Coronary artery (tissue), 2 donors: ENCODE measurements at regions not wholly inside any gene's neighbourhood (a gene's known extent, or its start where the extent isn't known, plus 50 kb on each side); places are given as distances from the start of the nearest gene placed in this dataset.
"Not testable (repeated sequence)": the region's sequence is repeated elsewhere in the genome, so short reads cannot be mapped to it uniquely, and the experiment has no call there.

Experiments used
- DNase-seq: peaks from one replicate; pipeline ENCODE4 v3.0.0-alpha.2; 2017; ENCODE audit warnings: low spot score
- H3K27ac ChIP-seq, 2 donors: fragments of 200-600 bp; sonication (generic); one replicate each; pipeline ENCODE4 v1.5.1; 2016 to 2019
- H3K4me3 ChIP-seq: fragments of 200-600 bp; sonication (generic); 2 replicates; pipeline ENCODE4 v1.5.1; 2016; ENCODE audit warnings: mild to moderate bottlenecking, moderate library complexity
- TF ChIP-seq, protein P1 (sequence below): fragments of 200-600 bp; sonication (generic); IDR thresholded peaks from one replicate; pipeline ENCODE4 v1.5.1; 2019; ENCODE audit warnings: antibody characterized with exemption

DNA sequence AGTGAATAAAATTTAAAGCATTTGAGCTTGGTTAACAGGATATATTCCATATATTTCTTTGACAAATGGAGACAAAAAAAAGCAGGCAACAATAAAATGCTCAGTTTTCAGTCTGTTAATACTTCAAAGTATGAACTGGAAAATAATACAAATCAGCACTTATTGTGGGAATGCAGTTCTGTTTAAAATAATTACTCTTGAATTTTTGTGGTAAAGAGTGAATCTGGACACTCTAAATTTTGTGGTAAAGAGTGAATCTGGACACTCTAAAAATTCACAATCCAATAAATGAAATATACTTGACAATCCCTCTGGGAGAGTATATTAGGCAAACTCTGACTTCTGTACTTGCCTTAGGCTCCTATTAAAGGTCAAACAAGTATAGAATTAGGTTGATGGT is 141.9 kb upstream of the RASA1 start:
- Histone ChIP-seq H3K27ac (no peak overlapping the region), H3K4me3 (no peak overlapping the region)
- DNase-seq, result no peak
- TF ChIP-seq, protein P1, sequence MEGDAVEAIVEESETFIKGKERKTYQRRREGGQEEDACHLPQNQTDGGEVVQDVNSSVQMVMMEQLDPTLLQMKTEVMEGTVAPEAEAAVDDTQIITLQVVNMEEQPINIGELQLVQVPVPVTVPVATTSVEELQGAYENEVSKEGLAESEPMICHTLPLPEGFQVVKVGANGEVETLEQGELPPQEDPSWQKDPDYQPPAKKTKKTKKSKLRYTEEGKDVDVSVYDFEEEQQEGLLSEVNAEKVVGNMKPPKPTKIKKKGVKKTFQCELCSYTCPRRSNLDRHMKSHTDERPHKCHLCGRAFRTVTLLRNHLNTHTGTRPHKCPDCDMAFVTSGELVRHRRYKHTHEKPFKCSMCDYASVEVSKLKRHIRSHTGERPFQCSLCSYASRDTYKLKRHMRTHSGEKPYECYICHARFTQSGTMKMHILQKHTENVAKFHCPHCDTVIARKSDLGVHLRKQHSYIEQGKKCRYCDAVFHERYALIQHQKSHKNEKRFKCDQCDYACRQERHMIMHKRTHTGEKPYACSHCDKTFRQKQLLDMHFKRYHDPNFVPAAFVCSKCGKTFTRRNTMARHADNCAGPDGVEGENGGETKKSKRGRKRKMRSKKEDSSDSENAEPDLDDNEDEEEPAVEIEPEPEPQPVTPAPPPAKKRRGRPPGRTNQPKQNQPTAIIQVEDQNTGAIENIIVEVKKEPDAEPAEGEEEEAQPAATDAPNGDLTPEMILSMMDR, result no peak

GRCh38 chr5:87126869-87127268 is 140.8 kb upstream of the RASA1 start:
- DNase-seq, result no peak
- no peak overlapping the region for H3K4me3 ChIP-seq
- H3K27ac ChIP-seq, result no peak overlapping the region
- TF ChIP-seq, protein P1, result no peak

DNA sequence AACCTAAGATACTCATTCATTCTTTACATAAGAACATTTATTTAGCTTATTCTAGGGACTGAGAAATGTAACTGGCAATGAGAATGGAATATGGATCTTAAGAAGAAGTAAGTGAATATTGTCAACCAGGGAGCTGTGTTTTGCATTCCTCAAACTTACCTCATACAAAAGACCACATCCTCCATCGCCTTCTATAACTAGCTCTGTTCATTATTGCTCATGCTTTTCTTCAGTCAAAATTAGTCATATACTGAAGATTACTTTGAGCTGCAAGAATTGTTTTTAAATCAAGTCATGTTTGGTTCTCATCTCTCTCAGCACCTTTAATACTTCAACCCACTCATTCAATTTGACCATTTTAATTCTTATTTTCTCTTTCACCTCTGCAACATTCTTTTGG is 140.3 kb upstream of the RASA1 start:
- DNase-seq, result no peak
- Histone ChIP-seq H3K4me3 (no peak overlapping the region), H3K27ac (no peak overlapping the region)
- TF ChIP-seq, protein P1, result no peak

DNA sequence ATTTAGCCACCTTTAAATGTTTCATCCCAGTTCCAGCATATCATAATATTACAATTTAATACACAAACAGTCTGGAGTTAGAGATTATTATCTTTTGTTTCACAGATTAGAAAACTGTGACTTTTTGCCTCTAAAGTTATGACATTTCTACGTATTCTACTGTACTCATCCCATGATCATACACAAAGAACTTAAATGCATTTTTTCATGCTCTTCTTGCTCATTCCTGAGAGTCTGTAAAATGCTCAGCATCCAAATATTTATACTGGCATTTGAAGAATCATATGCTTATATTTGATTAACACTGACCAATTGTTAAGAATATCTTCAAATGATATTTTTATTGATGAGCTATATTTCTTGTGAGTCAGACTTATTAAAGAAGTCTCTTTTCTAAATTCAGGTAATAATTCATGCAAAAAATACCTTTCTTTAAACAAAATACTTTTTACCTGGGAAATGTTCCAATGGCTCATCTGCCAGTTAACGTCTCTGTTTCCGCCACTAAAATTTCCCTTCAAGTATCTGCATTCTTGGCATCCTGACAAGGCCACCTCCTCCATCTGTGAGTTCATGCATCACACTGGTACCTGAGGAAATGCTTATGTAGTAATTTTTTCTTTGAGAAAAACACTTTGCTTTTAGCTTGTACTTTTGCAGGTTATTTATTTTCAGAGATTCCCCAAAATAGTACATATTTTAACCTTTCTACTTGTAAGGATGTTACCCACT is 139.6 kb upstream of the RASA1 start:
- DNase-seq, result no peak
- Histone ChIP-seq H3K27ac (no peak overlapping the region), H3K4me3 (no peak overlapping the region)
- TF ChIP-seq, protein P1, result no peak

- H3K27ac ChIP-seq, result no peak overlapping the region
- H3K4me3 ChIP-seq, result no peak overlapping the region
- TF ChIP-seq, protein P1, result no peak
- no peak for DNase-seq
Observed at GRCh38 chr5:87129046-87129445, 138.6 kb upstream of the RASA1 start.

GRCh38 chr5:87132696-87133095 is 135.0 kb upstream of the RASA1 start:
- no peak overlapping the region for H3K4me3 ChIP-seq
- TF ChIP-seq, protein P1, result no peak
- H3K27ac ChIP-seq, result no peak overlapping the region
- no peak for DNase-seq

- not testable (repeated sequence) for DNase-seq, H3K27ac ChIP-seq, H3K4me3 ChIP-seq
Observed at GRCh38 chr5:87134513-87134912, 133.2 kb upstream of the RASA1 start.
